EL (cell line): ENCODE measurements at regions not wholly inside any gene's neighbourhood (a gene's known extent, or its start where the extent isn't known, plus 50 kb on each side); places are given as distances from the start of the nearest gene placed in this dataset.

Source experiments
- DNase-seq: peaks from one replicate; pipeline ENCODE4 v3.0.0-alpha.2; 2016

DNA sequence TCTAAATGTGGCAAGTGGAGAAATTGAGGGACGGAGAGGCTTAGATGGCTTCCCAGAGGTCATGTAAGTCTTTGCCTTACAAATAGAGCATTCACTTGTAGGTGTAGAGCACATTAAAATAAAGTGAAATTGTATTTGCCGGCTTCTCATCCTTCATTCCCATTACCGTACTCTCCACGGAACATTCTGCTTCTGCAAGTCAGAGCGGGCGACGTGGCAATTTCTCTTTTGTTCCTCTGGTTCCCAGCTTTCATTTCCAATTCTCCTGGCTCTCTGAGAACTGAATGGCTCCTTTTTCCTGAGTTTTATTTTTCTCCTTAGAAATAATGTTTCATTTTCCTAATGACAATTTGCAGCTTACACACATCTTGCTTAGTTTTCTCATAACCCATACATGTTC lies 51.3 kb upstream of the PFKP start:
- no peak for DNase-seq

DNA sequence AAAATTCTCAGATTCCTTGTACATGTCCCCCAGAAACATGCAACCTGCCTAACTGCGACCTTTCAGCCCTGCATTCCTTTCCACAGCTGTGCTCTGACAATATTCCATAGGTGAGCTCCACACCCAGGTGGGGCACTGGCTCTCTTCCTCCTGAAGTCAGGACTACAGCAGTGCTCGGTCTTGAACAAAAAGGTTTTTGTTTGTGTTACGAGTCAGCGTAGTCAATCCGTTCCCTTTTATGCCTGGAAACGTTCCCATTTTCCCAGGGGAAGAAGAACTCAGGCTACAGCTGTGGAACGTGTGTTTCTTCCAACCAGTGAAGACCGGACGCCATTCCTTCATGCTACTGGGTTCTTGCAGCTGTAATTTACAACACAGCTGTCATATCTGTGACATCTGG lies 52.4 kb upstream of the PFKP start:
- DNase-seq = no peak

DNA sequence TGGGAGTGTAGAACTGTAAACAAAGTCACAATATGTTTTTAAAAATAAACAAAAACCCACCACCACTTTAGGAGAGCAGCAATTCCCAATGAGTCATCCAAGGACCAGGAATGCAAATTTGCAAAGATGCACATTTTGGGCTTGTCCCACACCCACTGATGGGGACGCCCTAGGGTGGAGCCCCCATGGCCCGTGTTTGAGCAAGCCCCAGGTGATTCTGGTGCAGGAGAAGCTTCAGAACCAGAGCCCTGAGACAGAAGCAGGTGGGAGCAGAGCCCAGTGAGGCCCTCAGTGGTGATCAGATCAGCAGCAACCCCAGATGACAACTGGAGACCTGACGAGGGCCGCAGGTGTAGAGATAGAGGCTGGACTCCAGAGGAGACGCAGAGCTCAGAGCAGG lies 55.1 kb upstream of the PFKP start:
- no peak for DNase-seq

DNA sequence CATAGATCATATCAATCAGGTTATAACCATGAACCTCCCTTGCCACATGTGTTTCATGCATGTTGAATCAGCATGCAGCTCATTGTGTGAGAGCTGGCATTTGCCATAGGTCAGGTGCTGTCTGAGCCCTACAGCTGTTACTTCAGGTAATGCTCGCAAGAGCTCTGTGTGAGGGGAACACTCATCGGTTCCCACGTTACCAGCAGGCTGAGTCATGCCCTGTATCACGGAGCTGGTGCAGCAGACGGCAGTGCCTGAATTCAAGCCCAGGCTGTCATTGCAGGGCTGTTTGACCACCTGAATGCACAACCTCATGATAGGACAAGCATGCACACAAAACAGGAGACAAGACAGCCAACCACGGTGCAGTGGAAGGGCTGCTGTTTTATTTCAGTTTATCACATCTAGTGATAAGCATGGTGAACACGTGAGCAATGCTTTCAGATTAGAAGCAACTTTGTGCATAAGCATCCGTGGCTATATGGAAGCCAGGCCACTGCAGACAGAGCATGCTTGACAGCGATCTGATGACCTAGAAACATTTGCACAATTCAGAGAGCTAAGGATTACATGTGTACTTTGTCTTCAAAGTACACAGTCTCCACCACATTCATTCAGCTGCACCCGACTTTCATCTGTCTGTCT lies 56.4 kb upstream of the PFKP start:
- no peak for DNase-seq

DNA sequence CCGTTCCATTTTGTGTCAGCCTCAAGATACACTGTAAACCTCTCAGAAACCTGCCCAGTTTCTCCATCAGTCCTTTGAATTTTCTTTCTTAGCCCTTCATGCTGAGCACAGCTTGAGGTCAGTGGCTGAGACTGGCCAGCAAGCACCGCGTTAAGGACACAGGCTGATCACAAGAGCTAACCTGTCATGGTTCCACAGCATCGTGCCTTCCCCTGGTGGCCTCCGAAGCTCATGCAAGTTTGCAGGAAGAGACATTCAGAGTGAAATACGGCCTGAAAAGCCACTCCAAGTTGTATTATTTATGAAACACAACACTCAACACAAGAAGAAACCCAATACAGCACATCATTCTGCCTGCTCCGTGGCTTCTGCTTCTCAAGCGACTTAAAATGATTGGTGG lies 57.0 kb upstream of the PFKP start:
- no peak for DNase-seq

DNA sequence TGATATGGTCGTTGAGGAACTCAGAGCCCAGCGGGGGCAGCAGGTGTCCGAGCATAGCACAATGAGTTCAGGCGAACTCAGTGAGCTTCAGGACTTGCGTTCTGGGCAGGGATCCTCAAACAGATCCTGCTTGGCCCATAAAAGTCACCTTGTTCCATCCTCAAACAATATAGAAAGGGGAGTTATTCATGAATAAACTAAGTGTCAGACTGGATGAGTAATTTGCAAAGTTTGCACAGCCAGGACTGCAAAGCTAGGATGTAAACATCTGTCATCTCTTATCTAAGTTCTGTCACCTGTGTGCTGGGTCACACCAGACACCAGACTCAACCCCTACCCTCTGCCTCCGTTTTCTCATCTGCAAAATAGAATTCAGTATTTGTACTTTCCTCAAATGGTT lies 58.0 kb upstream of the PFKP start:
- DNase-seq = no peak

DNA sequence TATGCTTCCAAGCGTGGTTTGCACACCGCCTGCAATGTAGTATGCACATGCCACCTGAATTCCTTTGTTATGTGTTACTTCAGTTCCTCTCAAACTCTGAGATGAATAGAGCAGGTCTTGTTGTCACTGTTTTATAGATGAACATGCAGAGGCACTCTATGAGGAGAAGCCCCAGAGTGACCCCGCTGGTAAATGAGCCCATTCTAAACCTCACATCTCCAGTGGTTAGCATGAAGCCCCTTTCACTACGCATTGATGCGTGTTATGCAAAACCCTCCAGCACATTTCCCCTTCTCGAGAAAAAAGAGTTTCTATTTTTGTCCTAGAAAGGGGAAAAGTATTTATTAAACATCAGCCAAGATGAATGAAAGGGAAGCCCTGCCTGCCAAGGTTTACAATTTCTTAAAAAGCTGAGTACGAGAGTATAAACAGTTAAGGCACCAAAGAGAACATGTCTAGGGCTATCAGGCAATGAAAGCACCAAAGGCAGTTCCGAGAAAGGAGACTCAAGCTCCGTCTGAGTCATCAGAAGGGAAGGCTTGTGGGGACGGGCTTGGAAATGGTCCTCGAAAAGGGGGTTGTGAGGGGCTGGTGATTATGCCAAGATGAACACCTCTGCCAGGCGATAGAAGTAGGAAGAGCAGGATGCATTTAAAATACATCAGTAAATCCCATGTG lies 58.7 kb upstream of the PFKP start:
- no peak for DNase-seq

DNA sequence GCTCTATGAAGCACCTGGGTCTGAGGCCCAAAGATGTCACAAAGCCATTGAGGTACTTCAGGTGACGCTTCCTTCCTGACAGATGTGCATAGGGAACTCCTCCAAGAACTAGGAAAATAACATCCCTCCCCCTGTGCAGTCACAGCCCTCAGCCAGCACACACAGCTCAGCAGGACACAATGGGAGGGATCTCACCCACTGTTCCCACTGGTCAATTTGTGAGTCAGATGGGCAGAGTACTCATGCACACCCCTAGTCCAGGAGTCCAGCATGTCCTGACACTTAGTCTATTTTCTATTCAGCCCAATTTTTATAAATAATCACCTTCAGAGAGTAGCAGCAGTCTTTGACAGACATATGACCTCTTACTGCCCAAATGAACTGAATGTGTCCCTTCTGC lies 60.7 kb upstream of the PFKP start:
- DNase-seq = no peak

DNA sequence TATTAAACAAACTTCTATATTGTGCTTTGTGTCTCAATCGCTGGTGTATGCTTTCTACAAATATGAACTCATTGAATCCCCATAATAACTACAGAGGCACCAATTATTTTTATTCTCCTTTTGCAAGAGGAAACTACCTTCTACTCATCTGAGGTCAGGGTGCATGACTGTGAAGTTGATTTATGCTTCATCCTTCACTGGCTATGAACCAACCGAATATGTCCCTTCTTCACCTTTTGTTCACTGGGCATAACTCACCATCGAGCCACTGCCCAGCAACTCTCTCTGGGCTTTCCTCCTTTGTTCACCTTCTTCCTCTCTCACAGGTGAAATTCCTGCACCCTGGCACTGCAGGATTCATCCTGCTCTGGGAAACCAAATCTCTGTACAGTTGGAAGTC lies 61.3 kb upstream of the PFKP start:
- no peak for DNase-seq

DNA sequence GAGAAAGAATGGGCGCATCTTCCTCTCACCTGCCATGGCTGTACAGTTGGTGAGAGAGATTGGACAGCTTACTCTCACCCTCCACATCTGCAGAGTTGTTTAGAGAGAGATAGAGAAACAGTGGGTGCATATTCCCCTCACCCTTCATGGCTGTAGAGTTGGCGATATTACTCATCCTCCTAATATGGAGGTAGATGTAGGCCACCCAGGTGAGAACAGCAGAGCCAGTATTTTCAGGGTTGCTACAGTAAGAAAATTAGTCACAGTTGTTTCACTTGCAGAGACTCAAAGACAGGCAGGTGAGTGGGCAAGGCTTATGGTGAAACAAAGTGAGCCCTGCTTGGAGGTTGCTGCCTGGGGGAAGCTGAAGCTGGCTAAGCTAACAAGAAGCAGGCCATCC lies 65.0 kb upstream of the PFKP start:
- DNase-seq = no peak

DNA sequence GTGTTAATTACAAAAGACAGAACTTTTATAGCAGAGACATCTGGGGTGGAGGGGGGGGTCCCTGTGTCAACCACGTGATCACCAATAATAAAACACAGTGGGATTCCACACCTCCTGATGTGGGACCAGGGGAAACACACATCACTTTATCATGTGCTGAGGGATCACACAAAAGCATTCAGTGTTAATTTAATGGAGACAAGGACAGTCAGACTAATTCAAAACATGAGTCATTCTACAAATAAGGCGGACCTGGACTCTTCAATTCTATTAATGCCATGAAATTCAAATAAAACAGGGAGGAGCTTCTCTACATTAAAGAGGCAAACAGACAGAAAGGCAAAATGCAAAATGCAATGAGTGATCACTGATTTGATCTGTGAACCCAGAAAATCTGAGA lies 67.3 kb upstream of the PFKP start:
- no peak for DNase-seq

DNA sequence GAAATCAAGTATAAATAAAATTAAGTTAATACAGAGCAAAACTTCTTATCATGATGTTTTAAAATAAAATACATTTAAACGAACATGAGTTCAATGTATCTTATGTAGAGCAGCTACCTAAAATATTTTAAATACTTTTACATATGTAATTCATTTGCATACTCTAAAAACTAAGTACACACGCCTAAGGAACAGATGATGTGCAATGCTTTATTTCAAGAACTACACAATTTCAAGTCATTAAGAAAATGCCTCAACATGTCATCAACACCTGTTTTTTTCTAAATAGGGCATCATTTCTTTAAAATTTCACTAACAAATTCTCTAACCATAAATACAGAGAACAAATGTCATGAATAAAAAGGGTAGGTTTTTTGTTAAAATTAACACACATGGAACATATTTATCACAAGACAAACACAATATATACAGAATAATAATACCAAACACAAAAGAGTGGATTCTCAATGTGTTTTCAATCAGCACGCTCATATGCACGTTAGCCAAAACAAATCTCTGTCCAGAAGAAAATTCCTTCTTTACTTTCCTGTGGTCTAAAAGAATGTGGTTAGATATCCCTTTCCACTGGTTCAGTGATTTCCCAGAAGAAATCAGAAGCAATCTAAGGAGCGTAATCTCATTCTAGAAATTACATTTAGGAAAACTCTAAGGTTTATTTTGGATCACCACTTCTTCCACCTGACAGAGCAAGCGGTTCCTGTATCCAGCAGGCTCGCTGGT lies 73.0 kb upstream of the PFKP start:
- DNase-seq = no peak

DNA sequence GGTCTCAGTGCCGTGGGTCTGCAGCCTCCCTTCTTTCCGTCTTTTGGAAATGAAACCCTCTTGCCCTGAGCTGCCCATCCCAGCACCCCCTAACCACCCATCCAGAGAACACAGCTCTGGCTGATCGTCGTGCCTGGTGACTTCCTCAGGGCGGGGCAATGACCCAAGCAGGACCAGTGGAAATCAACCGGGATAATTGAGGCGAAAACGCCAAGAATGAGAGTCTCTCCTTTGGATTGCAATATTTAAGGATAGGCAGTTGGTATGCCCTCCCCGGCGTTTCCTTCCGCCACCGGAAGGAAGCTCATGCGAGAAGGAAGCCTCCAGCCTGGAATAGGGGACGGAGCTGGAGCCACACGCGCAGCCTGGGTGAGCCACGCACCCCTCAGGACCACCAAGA lies 73.7 kb upstream of the PFKP start:
- no peak for DNase-seq

DNA sequence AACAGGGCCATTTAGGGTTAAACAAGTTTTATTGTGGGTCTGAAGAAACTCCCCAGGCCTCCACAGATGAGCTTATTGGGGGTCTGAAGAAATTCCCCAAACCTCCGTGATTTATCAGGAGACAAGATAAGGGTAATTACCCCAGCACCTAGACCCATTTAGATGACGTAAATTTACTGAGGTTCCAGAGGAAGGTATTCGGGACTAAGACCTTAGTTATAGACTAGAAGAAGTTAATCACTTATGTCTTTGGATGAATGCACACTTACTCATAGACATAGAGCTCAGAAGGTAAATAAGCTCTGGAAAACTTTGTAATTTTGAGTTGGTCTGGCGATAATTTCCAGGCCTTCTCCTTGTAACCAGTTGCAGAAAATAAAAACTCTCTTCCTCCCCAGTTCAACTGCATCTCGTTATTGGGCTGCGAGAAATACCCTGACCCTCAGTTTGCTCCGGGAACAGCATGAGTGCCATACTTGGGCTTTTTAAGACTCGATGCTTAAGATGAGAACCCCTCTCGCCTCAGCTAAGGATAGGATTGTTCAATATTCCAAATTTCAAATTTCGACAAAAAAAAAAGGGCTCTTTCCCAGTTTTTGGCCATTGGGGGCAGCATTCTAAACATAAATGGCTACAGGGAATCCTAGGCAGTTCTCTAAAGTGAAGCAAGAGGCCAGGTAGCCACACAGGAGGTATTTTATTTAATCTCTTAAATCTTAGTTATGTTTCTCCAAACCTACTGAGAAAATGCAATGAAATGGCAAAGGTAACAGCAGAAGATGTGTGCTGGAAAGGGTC lies 74.7 kb upstream of the PFKP start:
- no peak for DNase-seq

DNA sequence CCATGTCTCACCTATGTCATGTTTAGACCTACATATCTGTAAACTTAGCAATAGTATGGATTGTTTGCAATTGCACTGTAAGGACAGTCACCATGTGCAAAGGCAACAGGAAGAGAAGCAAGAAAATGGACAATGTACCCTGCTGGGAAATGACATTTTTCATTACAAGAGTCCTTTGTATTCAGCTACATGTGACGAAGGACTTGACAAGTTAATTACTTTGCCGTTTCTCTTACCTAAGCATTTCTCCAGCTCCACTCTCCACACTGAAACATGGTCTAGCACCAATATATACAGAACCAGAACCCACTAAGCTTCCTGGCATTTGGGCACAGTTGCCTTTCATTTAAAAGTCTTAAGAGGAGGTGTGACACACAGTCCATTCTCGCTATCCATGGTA lies 76.6 kb upstream of the PFKP start:
- no peak for DNase-seq

DNA sequence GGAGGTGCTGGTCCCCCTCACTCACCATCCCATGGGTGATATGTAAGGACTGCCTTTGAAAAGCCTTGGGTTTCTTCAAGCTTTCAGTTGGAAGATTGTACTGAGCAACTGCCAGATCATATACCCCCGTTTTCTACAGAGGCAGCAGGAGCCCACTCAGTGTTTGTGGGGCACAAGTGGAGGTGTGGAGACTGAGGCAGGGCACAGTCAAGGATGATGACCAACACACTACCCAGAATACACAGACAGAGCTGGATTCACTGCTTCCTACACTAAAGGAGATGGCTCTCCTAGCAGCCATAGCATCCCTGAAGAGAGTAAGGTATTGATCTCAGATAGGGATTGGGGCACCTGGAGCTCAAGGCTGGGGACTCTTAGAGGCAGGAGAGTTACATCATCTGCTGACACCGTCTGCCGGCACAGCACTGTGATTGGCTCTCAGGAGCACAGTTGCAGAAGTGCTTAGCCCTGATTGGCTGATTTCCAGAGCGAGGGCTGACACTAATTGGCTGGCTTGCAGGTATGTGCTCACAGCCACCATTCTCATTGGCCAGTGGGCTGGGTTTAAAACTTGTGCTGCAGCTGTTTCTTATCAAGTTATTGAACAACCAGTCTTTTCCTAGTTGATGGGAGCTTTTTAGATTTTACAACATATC lies 77.9 kb upstream of the PFKP start:
- no peak for DNase-seq

DNA sequence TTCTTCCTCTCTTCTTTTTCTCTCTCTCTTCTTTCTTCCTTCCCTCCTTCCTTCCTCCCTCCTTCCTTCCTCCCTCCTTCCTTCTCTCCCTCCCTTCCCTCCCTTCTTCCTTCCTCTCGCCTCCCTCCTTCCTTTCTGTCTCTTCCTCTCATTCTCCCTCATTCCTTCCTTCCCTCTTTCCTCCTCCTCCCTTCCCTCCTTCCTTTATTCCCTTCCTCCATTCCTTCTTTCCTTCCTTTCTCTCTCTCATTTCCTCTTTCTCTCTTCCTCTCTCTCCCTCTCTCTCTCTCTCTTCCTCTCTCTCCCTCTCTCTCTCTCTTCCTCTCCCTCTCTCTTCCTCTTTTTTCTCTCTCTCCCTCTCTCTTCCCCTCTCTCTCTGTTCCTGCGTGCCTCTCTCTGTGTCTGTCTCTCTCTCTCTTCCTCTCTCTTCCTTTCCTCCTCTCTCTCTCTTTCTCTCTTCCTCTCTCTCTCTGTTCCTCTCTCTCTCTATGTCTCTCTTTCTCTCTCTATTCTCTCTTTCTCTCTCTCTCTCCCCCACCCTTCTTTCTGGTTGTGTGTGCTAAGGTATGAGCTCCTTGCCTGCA lies 80.1 kb upstream of the PFKP start:
- no peak for DNase-seq

DNA sequence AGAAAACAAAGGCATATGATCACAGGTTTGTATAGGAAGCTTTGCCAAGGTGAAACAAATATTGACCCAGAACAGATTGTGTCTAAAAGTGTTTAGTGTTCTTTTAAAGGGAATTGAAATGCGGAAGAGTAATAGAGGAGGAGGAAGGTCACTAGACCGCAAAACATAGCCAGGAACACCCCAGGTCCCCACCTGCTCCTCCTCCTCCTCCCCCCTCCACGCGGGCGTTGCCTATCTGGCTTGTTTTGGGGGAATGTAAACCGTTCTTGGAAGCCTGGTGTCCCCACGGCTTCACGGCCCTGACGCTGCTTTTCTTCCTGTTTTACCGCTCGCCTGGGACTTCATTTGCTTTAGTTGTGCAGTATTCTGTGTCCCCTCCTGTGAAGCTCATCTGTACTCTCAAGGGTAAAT lies 81.0 kb upstream of the PFKP start:
- DNase-seq = no peak

DNA sequence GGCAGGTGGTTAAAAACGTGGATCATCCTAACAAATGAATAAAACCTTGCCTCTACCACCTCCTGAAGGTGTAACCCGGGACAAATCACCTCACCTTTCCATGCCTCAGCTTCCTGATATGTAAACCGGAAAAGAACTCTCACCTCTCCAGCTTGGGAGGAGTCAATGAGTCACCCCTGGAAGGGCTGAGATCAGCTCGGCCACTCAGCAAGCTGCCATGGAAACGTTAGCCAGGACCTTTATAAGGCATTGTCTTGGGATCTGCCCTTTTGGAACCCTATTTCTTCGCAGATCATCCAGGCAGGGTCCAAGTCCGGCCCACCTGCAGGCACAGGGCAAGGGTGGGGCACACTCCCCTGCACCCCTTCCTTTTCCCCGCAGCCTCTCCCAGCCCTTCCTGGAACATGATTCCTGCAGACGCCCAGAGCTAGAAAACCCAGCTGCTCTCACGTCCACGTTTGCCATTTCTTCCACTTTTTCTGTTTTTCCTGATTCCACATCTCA lies 81.6 kb upstream of the PFKP start:
- DNase-seq = peak; percentile 56

DNA sequence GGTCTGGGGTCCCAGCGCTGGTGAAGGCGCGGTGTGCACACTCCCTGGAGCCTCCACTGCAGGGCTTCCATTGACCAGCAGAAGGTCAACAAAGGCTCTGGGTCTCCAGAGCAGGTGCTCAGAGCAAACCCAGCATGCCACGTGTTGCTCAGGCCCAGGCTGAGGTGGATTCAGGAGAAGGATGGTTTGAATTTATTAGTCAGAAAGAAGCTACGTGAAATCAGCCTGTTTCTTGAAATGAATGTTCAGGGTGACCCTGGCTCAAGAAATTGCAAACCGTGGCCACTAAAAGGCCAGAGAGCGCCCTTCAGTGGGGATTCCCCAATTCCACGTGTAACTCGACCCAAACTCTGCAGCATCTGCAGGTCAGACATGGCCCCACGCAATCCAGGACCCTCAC lies 82.7 kb upstream of the PFKP start:
- no peak for DNase-seq

DNA sequence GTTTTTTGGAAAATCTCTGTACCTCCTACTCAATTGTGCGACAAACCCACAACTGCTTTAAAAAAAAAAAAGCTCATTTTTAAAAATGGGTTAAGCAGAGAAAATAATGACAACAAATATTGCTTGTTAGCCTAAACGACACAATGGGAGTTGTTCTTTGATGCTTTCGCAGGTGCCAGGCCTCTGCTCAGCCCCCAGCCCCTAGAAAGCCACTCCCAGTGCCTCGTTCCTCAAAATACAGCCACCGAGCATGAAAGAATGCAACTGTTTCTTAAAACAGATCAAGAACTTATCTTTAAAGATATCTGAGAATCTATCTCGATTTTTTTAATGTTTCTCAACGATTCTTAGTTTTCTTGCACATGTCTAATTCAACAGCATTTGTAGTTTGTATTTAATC lies 85.2 kb upstream of the PFKP start:
- DNase-seq = no peak

DNA sequence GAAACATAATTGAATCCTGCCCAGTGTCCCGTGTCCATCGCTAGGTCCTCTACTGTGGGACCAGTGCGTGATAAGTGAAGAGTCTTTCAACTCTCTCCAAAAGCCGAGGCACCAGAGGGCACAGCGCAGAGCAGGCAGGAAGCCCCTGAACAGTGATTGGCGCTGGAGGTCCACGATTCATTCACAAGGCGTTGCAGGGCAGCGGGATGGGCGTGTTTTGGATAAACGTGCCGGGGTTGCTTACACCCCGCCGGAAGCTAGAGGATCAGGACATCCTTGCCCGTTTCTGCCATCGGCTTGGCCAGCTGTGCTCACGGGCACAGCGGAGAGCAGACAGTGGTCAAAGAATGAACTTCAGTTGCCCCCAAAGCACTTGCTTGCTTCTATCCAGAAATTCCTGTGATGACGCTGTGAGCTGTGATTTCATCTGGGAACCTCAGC lies 86.0 kb upstream of the PFKP start:
- DNase-seq = no peak
